Neural cell (in vitro differentiated cells): ENCODE measurements at regions not wholly inside any gene's neighbourhood (a gene's known extent, or its start where the extent isn't known, plus 50 kb on each side); places are given as distances from the start of the nearest gene placed in this dataset.
"Not testable (repeated sequence)": the region's sequence is repeated elsewhere in the genome, so short reads cannot be mapped to it uniquely, and the experiment has no call there.

Source experiments
- H2AFZ ChIP-seq: fragments of 200-600, 300-800 bp; sonication (generic), shearing (Covaris generic); 2 replicates; pipeline ENCODE4 v1.6.0; 2014; ENCODE audit warnings: low read depth, mild to moderate bottlenecking, antibody characterized with exemption, low read length, moderate library complexity
- H3F3A ChIP-seq: fragments of 200-600 bp; shearing (Covaris generic); 2 replicates; pipeline ENCODE4 v1.6.1; 2016; ENCODE audit warnings: mild to moderate bottlenecking, moderate library complexity, mixed read lengths, antibody characterized with exemption, low read length; ENCODE audit not compliant: insufficient read depth, poor library complexity, severe bottlenecking
- H3K27ac ChIP-seq: fragments of 200-600, 300-800 bp; sonication (generic), shearing (Covaris generic); 2 replicates; pipeline ENCODE4 v1.5.1; 2014; ENCODE audit warnings: mild to moderate bottlenecking, low read length, moderate library complexity
- H3K27me3 ChIP-seq: fragments of 300-800, 200-600 bp; sonication (generic), shearing (Covaris generic); 2 replicates; pipeline ENCODE4 v1.6.0; 2014; ENCODE audit warnings: mild to moderate bottlenecking, low read depth, low read length, moderate library complexity; ENCODE audit not compliant: insufficient read depth
- H3K36me3 ChIP-seq: fragments of 300-800, 200-600 bp; sonication (generic), shearing (Covaris generic); 2 replicates; pipeline ENCODE4 v1.5.1; 2014; ENCODE audit warnings: mild to moderate bottlenecking, antibody characterized with exemption, low read length, moderate library complexity; ENCODE audit not compliant: insufficient read depth
- H3K4me2 ChIP-seq: fragments of 300-800, 200-600 bp; sonication (generic), shearing (Covaris generic); 2 replicates; pipeline ENCODE4 v1.6.0; 2014; ENCODE audit warnings: mild to moderate bottlenecking, low read length
- H3K4me3 ChIP-seq: fragments of 300-800, 200-600 bp; sonication (generic), shearing (Covaris generic); 2 replicates; pipeline ENCODE4 v1.5.1; 2014; ENCODE audit warnings: mild to moderate bottlenecking, low read length, moderate library complexity
- H3K79me2 ChIP-seq: fragments of 200-600 bp; shearing (Covaris generic); replicated peaks from 2 replicates; pipeline ENCODE4 v1.6.0; 2014; ENCODE audit warnings: mild to moderate bottlenecking, low read length, moderate library complexity; ENCODE audit not compliant: insufficient read depth
- H3K9ac ChIP-seq: fragments of 300-800, 200-600 bp; sonication (generic), shearing (Covaris generic); 2 replicates; pipeline ENCODE4 v1.6.1; 2016; ENCODE audit warnings: mild to moderate bottlenecking, low read length, mixed read lengths
- H3K9me2 ChIP-seq: fragments of 200-600 bp; shearing (Covaris generic); 2 replicates; pipeline ENCODE4 v1.6.1; 2016; ENCODE audit warnings: mild to moderate bottlenecking, low read length, mixed read lengths; ENCODE audit not compliant: insufficient read depth
- H3K9me3 ChIP-seq: fragments of 200-600, 300-800 bp; sonication (generic), shearing (Covaris generic); 2 replicates; pipeline ENCODE4 v1.6.1; 2016; ENCODE audit warnings: mild to moderate bottlenecking, mixed run types, low read length, moderate library complexity, mixed read lengths
- H4K20me1 ChIP-seq: fragments of 200-600 bp; shearing (Covaris generic); 2 replicates; pipeline ENCODE4 v1.6.1; 2016; ENCODE audit warnings: mild to moderate bottlenecking, mixed run types; ENCODE audit not compliant: insufficient read depth

DNA sequence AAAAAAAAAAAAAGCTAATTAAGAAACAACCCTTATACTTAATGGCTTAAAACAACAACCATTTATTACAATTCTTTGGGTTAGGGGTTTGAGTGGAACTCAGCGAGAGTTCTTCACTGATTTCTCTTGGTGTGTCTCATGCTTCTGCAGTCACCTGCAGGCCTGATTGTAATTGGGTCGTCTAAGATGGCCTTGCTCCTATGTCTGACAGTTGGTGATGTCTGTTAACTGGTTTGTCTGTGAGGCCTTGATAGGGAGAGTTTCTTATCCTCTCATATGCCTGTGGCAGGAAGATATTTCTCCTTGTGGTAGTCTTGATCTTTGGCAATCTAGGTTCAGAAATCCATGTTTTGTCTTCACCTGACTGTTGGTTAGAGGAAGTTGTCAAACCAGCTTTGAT is 85.2 kb upstream of the NUTM2F start:
- H3K9me3 ChIP-seq, H3K36me3 ChIP-seq, H3K9me2 ChIP-seq: not testable (repeated sequence)

DNA sequence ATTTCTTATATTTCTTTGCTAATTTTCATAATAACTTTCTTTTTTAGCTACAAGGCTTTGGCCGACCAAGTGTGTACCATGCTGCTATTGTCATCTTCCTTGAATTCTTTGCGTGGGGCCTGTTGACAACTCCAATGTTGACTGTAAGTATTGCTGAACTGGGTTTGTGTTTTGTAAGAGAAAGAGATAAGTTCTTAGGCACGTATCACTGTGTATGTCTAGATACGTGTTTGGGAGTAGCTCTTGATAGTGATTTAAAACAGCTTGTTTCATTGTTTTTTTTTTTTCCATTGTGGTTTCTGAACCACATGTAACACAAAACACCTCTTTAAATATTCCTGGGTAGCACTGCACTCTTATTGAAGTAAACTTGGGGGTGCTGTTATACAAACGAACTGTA is 86.7 kb upstream of the NUTM2F start:
- H3K79me2 ChIP-seq, H3K27me3 ChIP-seq, H3K4me3 ChIP-seq: not testable (repeated sequence)

More for the DNA sequence above, 85.2 kb upstream of the NUTM2F start:
- H3K4me2 ChIP-seq, H3K4me3 ChIP-seq, H3F3A ChIP-seq, H3K27ac ChIP-seq, H3K9ac ChIP-seq, H2AFZ ChIP-seq, H3K79me2 ChIP-seq, H4K20me1 ChIP-seq, H3K27me3 ChIP-seq: not testable (repeated sequence)

DNA sequence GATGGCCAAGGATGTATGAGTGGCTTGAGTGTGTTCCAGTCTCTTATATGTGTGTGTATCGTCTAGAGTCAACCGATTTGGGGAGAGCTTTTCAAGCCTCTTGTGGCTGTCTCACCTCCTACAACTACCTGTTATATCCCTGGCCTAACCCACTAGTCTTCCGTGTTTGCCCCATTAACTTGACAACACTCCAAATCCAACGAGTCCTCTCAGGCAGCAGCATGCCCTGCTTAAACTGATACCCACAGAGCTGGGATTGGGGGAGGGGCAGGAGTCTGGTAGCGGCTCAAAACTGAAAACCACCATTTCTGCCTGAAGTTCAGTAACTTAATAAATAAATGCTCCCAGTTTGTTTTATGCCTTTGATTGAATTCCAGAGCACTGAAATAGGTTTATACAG is 91.7 kb upstream of the NUTM2F start:
- H3K27ac ChIP-seq, H3K9ac ChIP-seq, H3K4me3 ChIP-seq, H3K9me3 ChIP-seq, H3K36me3 ChIP-seq, H2AFZ ChIP-seq, H4K20me1 ChIP-seq, H3K4me2 ChIP-seq, H3K9me2 ChIP-seq, H3F3A ChIP-seq, H3K79me2 ChIP-seq, H3K27me3 ChIP-seq: not testable (repeated sequence)

More for the DNA sequence above, 86.7 kb upstream of the NUTM2F start:
- H4K20me1 ChIP-seq, H3K36me3 ChIP-seq, H3K4me2 ChIP-seq, H3F3A ChIP-seq, H3K27ac ChIP-seq, H3K9me3 ChIP-seq, H3K9me2 ChIP-seq, H3K9ac ChIP-seq, H2AFZ ChIP-seq: not testable (repeated sequence)

DNA sequence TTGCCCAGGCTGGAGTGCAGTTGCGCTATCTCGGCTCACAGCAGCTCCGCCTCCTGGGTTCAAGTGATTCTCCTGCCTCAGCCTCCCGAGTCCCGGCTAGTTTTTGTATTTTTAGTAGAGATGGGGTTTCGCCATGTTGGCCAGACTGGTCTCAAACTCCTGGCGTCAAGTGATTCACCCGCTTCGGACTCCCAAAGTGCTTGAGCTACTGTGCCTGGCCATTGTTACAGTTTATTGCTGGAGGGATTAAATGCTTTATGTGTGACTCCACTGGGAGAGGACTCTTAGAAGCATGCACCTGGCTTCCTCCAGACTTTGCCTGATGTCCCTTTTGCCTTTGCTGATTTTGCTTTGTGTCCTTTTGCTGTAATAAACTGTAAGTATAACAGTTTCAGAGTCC is 93.5 kb upstream of the NUTM2F start:
- not testable (repeated sequence) for H3K27ac ChIP-seq, H3K9me2 ChIP-seq, H3K27me3 ChIP-seq, H3K9ac ChIP-seq, H3K4me3 ChIP-seq, H3K9me3 ChIP-seq, H3F3A ChIP-seq, H2AFZ ChIP-seq, H3K36me3 ChIP-seq, H3K4me2 ChIP-seq, H3K79me2 ChIP-seq, H4K20me1 ChIP-seq

GRCh38 chr9:94425312-94425711 is 96.9 kb upstream of the NUTM2F start:
- H3K9me3 ChIP-seq, H3K27me3 ChIP-seq, H3K36me3 ChIP-seq, H3K4me2 ChIP-seq, H2AFZ ChIP-seq, H4K20me1 ChIP-seq, H3K4me3 ChIP-seq, H3K9me2 ChIP-seq, H3K9ac ChIP-seq, H3F3A ChIP-seq, H3K79me2 ChIP-seq, H3K27ac ChIP-seq: not testable (repeated sequence)

DNA sequence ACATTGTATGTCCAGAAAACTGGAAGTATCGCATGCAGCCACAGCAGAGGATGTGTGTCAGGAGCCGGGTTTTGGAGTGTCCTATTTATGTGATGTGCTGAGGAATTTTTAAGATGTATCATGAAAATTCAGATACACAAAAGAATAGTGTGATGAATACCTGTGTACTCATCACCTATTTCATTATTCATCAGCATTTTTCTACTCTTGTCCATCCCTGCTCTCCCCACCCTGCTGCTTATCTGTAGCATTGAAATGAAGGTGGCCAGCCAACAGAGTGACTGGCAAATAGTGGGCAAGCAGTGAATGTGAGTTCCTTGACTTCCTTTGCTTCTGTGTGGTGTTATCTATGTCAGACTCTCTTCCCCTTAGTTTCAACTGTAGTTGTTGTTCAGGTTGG is 108.7 kb upstream of the NUTM2F start:
- H3K27me3 ChIP-seq, H3K27ac ChIP-seq, H3K9ac ChIP-seq, H2AFZ ChIP-seq, H3F3A ChIP-seq, H3K4me3 ChIP-seq, H3K36me3 ChIP-seq, H3K79me2 ChIP-seq, H3K9me2 ChIP-seq, H4K20me1 ChIP-seq, H3K4me2 ChIP-seq, H3K9me3 ChIP-seq: not testable (repeated sequence)

DNA sequence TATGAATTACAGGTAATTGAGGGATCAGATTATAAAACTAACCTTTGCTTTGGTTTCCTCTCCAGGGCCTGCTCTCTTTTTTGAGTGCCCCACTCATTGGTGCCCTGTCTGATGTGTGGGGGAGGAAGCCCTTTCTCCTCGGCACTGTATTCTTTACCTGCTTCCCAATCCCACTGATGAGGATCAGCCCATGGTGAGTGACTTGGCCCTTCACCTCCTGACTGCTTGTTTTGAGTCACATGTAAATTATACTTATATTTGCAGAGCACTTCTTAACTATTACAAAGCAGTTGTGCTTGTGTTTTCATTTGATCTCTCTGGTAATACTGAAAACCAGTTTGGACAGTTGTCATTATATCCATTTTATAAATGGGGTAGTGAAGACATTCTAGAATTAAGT is 109.9 kb upstream of the NUTM2F start:
- H3F3A ChIP-seq, H3K36me3 ChIP-seq, H3K27ac ChIP-seq, H2AFZ ChIP-seq, H4K20me1 ChIP-seq, H3K4me2 ChIP-seq, H3K79me2 ChIP-seq, H3K27me3 ChIP-seq, H3K9ac ChIP-seq, H3K9me2 ChIP-seq, H3K4me3 ChIP-seq, H3K9me3 ChIP-seq: not testable (repeated sequence)

- not testable (repeated sequence) for H3K9me2 ChIP-seq, H3K79me2 ChIP-seq
Observed at GRCh38 chr9:94441146-94441545, 112.7 kb upstream of the NUTM2F start.

More at GRCh38 chr9:94441146-94441545, 112.7 kb upstream of the NUTM2F start:
- not testable (repeated sequence) for H3K4me2 ChIP-seq, H3K9ac ChIP-seq, H3K27ac ChIP-seq, H2AFZ ChIP-seq, H3K27me3 ChIP-seq, H3K36me3 ChIP-seq, H3K4me3 ChIP-seq, H3K9me3 ChIP-seq, H4K20me1 ChIP-seq, H3F3A ChIP-seq
